ENCODE measurements at regions not wholly inside any gene's neighbourhood (a gene's known extent, or its start where the extent isn't known, plus 50 kb on each side); places are given as distances from the start of the nearest gene placed in this dataset.
"Not testable (repeated sequence)": the region's sequence is repeated elsewhere in the genome, so short reads cannot be mapped to it uniquely, and the experiment has no call there.

GRCh38 chr2:87466591-87467120, 281.2 kb upstream of the PLGLB2 start:
- H3K4me1 ChIP-seq; DNase-seq; H3K27me3 ChIP-seq (ENCODE audit: low read depth); H3K36me3 ChIP-seq; H3K4me3 ChIP-seq; H3K27ac ChIP-seq (replicated peaks); intact Hi-C loops (cut with micrococcal nuclease); H3K9me3 ChIP-seq (replicated peaks): not testable (repeated sequence)
- peak; percentile 25 for TF ChIP-seq CTCF (IDR thresholded peaks at IDR 0.05; ENCODE audit: borderline replicate concordance)

GRCh38 chr2:87468429-87468981, 279.4 kb upstream of the PLGLB2 start:
- peak overlapping the region; percentile 50 for H3K27ac ChIP-seq (replicated peaks)
- intact Hi-C loops (cut with micrococcal nuclease); H3K9me3 ChIP-seq (replicated peaks); H3K4me1 ChIP-seq; H3K4me3 ChIP-seq; H3K27me3 ChIP-seq (ENCODE audit: low read depth); H3K36me3 ChIP-seq: not testable (repeated sequence)
- DNase-seq, result peak; percentile 30

GRCh38 chr2:87469180-87470151, 278.4 kb upstream of the PLGLB2 start:
- intact Hi-C loops (cut with micrococcal nuclease), result not testable (repeated sequence)

GRCh38 chr2:87470381-87471380, 277.2 kb upstream of the PLGLB2 start:
- H3K36me3 ChIP-seq; intact Hi-C loops (cut with micrococcal nuclease); H3K27ac ChIP-seq (replicated peaks); H3K4me1 ChIP-seq; DNase-seq; H3K9me3 ChIP-seq (replicated peaks); H3K4me3 ChIP-seq; H3K27me3 ChIP-seq (ENCODE audit: low read depth): not testable (repeated sequence)

More at GRCh38 chr2:87469180-87470151, 278.4 kb upstream of the PLGLB2 start:
- peak overlapping the region; percentile 50 for H3K27ac ChIP-seq (replicated peaks)
- not testable (repeated sequence) for DNase-seq; H3K36me3 ChIP-seq; H3K9me3 ChIP-seq (replicated peaks); H3K27me3 ChIP-seq (ENCODE audit: low read depth); H3K4me3 ChIP-seq; H3K4me1 ChIP-seq

GRCh38 chr2:87471478-87471877, 276.4 kb upstream of the PLGLB2 start:
- H3K27me3 ChIP-seq (ENCODE audit: low read depth); H3K4me3 ChIP-seq; DNase-seq; H3K4me1 ChIP-seq; H3K36me3 ChIP-seq; H3K9me3 ChIP-seq (replicated peaks); H3K27ac ChIP-seq (replicated peaks); intact Hi-C loops (cut with micrococcal nuclease): not testable (repeated sequence)
- peak; percentile 24 for TF ChIP-seq CTCF (IDR thresholded peaks at IDR 0.05; ENCODE audit: borderline replicate concordance)

GRCh38 chr2:87476223-87476872, 271.5 kb upstream of the PLGLB2 start:
- H3K4me3 ChIP-seq; H3K9me3 ChIP-seq (replicated peaks); H3K27ac ChIP-seq (replicated peaks); intact Hi-C loops (cut with micrococcal nuclease); DNase-seq; H3K27me3 ChIP-seq (ENCODE audit: low read depth); H3K36me3 ChIP-seq: not testable (repeated sequence)
- H3K4me1 ChIP-seq, result peaks cover 14% of the 10 kb centered on the region

- H3K9me3 ChIP-seq (replicated peaks); intact Hi-C loops (cut with micrococcal nuclease); H3K27me3 ChIP-seq (ENCODE audit: low read depth); H3K36me3 ChIP-seq; DNase-seq: not testable (repeated sequence)
- Histone ChIP-seq H3K4me1 (peaks cover 14% of the 10 kb centered on the region), H3K4me3 (peak overlapping the region; percentile 34), H3K27ac (replicated peaks) (peak overlapping the region; percentile 73)
Observed at GRCh38 chr2:87476936-87477335, 271.0 kb upstream of the PLGLB2 start.

- DNase-seq, result peak; percentile 27
- H3K27me3 ChIP-seq (ENCODE audit: low read depth); intact Hi-C loops (cut with micrococcal nuclease); H3K36me3 ChIP-seq; H3K9me3 ChIP-seq (replicated peaks): not testable (repeated sequence)
- Histone ChIP-seq H3K4me1 (peaks cover 19% of the 10 kb centered on the region), H3K4me3 (peak overlapping the region; percentile 34), H3K27ac (replicated peaks) (peak overlapping the region; percentile 73)
Observed at GRCh38 chr2:87477669-87478428, 270.0 kb upstream of the PLGLB2 start.

- H3K9me3 ChIP-seq (replicated peaks); H3K36me3 ChIP-seq; H3K27ac ChIP-seq (replicated peaks); intact Hi-C loops (cut with micrococcal nuclease); H3K4me3 ChIP-seq; DNase-seq; H3K27me3 ChIP-seq (ENCODE audit: low read depth): not testable (repeated sequence)
- H3K4me1 ChIP-seq, result peaks cover 23% of the 10 kb centered on the region
Observed at GRCh38 chr2:87478911-87479310, 269.0 kb upstream of the PLGLB2 start.

Data from left ventricle myocardium inferior (tissue), 1 donor.